DOHH2 (cell line): ENCODE measurements at regions not wholly inside any gene's neighbourhood (a gene's known extent, or its start where the extent isn't known, plus 50 kb on each side); places are given as distances from the start of the nearest gene placed in this dataset.

ENCODE experiments used
- CTCF ChIP-seq: fragments of 200-600 bp; sonication (generic); IDR thresholded peaks from one replicate; pipeline ENCODE4 v1.5.1; 2014; ENCODE audit warnings: antibody characterized with exemption, mild to moderate bottlenecking, low read depth, low read length; ENCODE audit not compliant: poor library complexity, severe bottlenecking
- EZH2phosphoT487 ChIP-seq: fragments of 200-600 bp; sonication (generic); IDR thresholded peaks from 2 replicates; pipeline ENCODE4 v1.6.1; 2017; ENCODE audit warnings: borderline replicate concordance, mild to moderate bottlenecking, antibody characterized with exemption, low read length, moderate library complexity, mixed read lengths

GRCh38 chr9:87813119-87813463, 69.6 kb upstream of the SPATA31E1 start:
- TF ChIP-seq CTCF (no peak), EZH2phosphoT487 (no peak)
